ENCODE measurements at regions not wholly inside any gene's neighbourhood (a gene's known extent, or its start where the extent isn't known, plus 50 kb on each side); places are given as distances from the start of the nearest gene placed in this dataset.

- H3K4me3 ChIP-seq: no peak overlapping the region
- no peaks in the 10 kb centered on the region for H3K36me3 ChIP-seq
- H3K27me3 ChIP-seq: no peaks in the 10 kb centered on the region
- 71 to 75% (median 72%) methylated on average over 12 of the region's 12 CpGs for WGBS, 3 donors
- TF ChIP-seq POLR2A (IDR thresholded peaks at IDR 0.05) (no peak), CTCF (IDR thresholded peaks at IDR 0.05) (no peak), EP300 (IDR thresholded peaks at IDR 0.05) (no peak)
- DNase-seq: peak in 2 of 5 donors; percentile 43 to 65
- H3K9me3 ChIP-seq: no peaks in the 10 kb centered on the region
- peaks cover 40% of the 10 kb centered on the region for H3K4me1 ChIP-seq (ENCODE audit: insufficient read depth)
- intact Hi-C loops (cut with DNase I): no loop called here
- peak overlapping the region in 1 of 2 donors; percentile 76 for H3K27ac ChIP-seq
Observed at GRCh38 chr12:123069436-123070266, 81.2 kb downstream of the PITPNM2 start.

DNA sequence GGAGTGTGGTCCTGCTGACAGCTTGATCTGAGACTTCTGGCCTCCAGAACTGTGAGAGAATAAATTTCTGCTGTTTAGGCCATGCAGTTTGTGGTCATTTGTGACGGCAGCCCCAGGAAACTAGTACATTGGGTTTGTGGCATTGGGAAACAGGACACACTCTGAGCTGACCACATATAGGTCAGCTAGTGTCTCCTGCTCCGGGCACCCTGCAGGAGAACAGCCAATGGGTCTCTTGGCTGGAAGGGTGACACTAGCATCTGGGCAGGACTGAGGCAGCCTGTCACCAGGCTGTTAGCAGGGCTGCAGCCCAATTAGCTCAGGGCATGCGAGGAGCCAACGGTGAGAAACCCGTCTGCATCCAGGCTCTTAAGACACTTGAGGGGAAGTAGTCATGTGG is 83.2 kb downstream of the PITPNM2 start:
- intact Hi-C loops (cut with DNase I): no loop called here
- WGBS, 3 donors: 92 to 98% (median 97%) methylated on average over 5 of the region's 5 CpGs
- peaks cover 58% of the 10 kb centered on the region for H3K4me1 ChIP-seq (ENCODE audit: insufficient read depth)

GRCh38 chr12:123066384-123066710 is 84.5 kb downstream of the PITPNM2 start:
- Histone ChIP-seq H3K4me1 (ENCODE audit: insufficient read depth) (peaks cover 61% of the 10 kb centered on the region), H3K9me3 (no peaks in the 10 kb centered on the region), H3K4me3 (no peak overlapping the region), H3K27ac (peak overlapping the region; percentile 43 to 91), H3K27me3 (no peaks in the 10 kb centered on the region), H3K36me3 (no peaks in the 10 kb centered on the region)
- DNase-seq: no peak
- intact Hi-C loops (cut with DNase I): no loop called here
- WGBS, 3 donors: 87 to 100% (median 100%) methylated on average over 1 of the region's 1 CpG
- no peak for TF ChIP-seq CTCF (IDR thresholded peaks at IDR 0.05)
- no peak for TF ChIP-seq POLR2A (IDR thresholded peaks at IDR 0.05)
- no peak for TF ChIP-seq EP300 (IDR thresholded peaks at IDR 0.05)

More for the DNA sequence above, 83.2 kb downstream of the PITPNM2 start:
- no peaks in the 10 kb centered on the region for H3K27me3 ChIP-seq
- no peak for TF ChIP-seq EP300 (IDR thresholded peaks at IDR 0.05)
- TF ChIP-seq CTCF (IDR thresholded peaks at IDR 0.05): no peak
- no peak for TF ChIP-seq POLR2A (IDR thresholded peaks at IDR 0.05)
- H3K9me3 ChIP-seq: no peaks in the 10 kb centered on the region
- no peak overlapping the region for H3K4me3 ChIP-seq
- peak overlapping the region in 1 of 2 donors; percentile 14 for H3K27ac ChIP-seq
- H3K36me3 ChIP-seq: no peaks in the 10 kb centered on the region
- DNase-seq: no peak

- intact Hi-C loops (cut with DNase I): no loop called here
- H3K4me3 ChIP-seq: no peak overlapping the region
- 58 to 73% (median 64%) methylated on average over 9 of the region's 9 CpGs for WGBS, 3 donors
- peaks cover 56% of the 10 kb centered on the region for H3K4me1 ChIP-seq (ENCODE audit: insufficient read depth)
- H3K27ac ChIP-seq: peak overlapping the region; percentile 43 to 91
- no peaks in the 10 kb centered on the region for H3K9me3 ChIP-seq
- peak in 1 of 5 donors; percentile 53 for DNase-seq
- H3K27me3 ChIP-seq: no peaks in the 10 kb centered on the region
- no peak for TF ChIP-seq POLR2A (IDR thresholded peaks at IDR 0.05)
- TF ChIP-seq EP300 (IDR thresholded peaks at IDR 0.05): no peak
- no peak for TF ChIP-seq CTCF (IDR thresholded peaks at IDR 0.05)
- no peaks in the 10 kb centered on the region for H3K36me3 ChIP-seq
Observed at GRCh38 chr12:123065676-123066383, 85.1 kb downstream of the PITPNM2 start.

Measured in ovary (tissue), 7 donors.